Colon (tissue), 2 donors: ENCODE measurements at regions not wholly inside any gene's neighbourhood (a gene's known extent, or its start where the extent isn't known, plus 50 kb on each side); places are given as distances from the start of the nearest gene placed in this dataset.

Experiments
- FAIRE-seq: peaks from 2 replicates; lab custom pipeline; 2012; peaks lifted over from hg19 to GRCh38; lab: Jason Lieb, UNC
- donor health status: control.
- donor health status: control.

DNA sequence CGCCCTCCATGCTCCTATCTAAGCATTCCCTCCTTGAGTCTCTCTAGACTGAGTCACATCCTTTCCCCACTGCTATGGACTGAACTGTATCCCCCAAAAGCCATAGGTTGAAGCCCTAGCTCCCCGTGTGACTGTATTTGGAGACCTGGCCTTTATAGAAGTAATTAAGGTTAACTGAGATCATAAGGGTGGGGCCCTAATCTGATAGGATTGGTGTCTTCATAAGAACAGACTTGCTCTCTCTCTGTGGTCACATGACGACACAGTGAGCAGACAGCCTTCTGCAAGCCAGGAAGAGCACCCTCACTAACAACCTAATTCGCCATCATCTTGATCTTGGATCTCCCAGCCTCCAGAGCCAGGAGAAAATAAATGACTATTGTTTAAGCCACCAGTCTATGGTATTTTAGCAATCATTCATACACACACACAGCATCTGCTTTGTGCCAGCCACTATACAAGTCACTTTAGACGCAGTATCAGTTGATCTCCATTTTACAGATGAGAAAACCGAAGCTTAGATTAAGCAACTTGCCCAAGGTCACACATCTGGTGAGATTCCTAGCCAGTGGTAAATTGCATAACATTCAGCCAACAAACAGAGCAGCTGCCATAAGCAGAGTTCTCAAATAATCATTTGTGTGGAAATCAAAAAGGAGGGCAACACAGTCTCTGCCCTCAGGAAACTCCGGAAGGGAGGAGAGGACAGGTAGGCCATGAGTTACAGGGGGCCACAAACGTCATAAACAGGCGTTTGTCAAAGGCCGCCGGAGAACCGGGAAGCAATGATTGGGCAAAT is 66.3 kb upstream of the HES1 start:
- FAIRE-seq = no peak

GRCh38 chr3:194070220-194070633 is 65.7 kb upstream of the HES1 start:
- no peak for FAIRE-seq

- no peak for FAIRE-seq
Measured at GRCh38 chr3:194070634-194071409, 65.1 kb upstream of the HES1 start.

DNA sequence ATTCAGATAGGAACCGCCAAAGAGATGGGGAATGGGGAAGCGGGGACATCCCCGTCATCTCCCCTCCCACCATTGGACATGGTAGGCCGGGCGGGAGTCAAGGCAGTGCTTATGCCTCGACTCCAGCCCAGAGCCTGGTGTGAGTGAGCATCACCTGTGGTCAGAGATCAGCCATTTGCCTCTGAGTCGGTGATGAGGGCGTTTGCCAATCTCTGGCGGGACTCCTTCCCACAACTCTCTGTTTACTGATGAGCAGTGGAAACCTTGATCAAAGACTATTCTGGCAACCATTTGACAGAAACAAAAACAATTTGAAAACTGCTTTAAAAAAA is 63.9 kb upstream of the HES1 start:
- FAIRE-seq = no peak

DNA sequence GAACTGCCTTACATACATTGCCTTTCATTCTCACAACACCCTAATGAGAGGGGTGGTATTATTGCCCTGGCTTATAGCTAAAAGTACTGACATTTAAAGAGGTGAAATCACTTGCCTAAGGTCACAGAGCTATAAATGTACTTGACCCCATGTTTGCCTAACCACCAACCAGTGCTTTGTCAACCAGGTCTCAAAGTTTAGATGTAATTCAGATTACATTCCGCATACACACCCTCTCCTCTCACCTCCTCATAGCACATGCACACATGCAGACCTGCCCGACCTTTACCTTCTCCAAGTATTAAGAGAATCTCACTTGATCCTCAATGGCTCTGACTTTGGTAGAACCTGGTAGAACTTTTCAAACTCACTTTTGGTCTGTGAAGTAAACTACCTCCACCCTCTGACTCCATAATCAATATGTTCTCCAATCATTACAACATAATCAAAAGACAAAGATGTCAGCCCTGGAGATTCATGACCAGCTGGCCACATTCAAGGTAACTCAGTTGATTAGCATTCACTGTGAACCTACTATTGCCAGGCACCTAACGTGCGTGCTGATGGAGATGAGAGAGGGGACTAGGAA is 63.2 kb upstream of the HES1 start:
- FAIRE-seq = no peak

GRCh38 chr3:194073926-194074325 is 62.0 kb upstream of the HES1 start:
- no peak for FAIRE-seq

DNA sequence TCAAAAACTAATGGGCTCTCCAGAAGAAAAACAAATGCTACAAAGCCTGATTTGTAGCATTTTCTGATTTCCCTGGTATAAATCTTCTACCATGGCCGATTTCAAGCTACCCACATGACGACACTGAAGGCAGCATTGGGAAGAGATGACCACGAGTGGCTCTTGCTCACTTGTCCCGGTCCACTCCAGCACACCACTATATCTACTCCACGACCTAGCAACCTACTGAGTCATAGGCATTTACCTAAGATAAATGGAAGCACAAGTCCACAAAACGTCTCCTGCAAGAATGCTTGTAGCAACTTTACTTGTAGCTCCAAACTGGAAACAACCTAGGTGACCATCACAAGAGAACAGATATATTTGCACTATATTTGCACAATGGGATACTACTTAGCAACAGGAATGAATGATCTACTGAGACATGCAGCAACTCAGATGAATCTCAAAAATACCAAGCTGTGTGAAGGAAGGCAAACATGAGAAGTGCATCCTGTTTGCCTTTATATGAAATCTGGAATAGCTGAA is 60.8 kb upstream of the HES1 start:
- no peak for FAIRE-seq

DNA sequence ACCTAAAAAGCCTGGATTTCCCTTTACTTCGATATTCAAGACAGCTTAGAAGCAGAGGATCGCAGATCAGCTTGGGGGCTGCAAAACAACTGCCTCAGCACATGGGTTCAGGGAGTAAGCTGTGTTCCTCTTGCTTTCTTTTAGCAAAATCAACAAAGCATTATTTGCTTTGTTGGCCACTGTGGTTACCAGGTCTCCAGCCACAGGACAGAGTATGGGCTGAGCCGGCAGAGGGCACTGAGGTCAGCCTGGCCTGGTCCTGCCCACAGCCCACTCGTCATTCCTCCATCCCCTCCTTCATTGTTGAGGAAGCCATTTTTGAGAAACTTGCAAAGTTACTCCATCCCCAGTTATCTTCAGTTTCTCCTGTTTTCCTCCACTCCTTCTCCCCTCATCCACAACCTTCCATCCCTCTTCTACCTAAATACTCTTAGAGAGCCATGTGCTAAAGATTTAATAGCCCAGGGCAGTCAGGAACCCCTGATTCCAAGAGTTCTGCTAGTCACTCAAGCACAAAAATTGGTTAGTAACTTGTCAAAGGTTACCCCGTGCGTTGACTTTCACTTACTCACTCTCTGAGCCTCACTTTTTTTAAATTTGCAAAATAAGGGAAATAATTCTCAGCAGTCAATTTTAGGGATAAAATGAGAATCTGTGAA is 60.0 kb upstream of the HES1 start:
- FAIRE-seq = no peak

DNA sequence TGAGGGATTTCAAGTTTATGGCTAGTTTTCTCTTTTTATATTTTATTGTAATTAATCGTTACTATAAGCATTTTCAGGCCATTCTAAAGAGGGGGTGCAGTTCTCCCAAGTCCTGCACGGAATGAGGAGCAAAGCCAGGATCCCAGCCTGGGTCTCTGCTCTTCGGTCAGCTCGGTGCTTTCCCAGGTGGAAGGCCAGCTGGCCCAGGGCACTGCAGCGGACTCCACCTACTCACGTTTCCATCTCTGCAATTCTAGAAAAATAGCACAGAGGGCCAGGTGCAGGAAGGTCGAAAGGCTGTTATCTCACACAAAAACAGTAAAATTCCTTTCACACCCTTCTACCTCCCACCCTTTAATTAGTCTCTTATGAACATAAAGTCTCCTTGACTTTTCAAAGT is 59.5 kb upstream of the HES1 start:
- FAIRE-seq = no peak

DNA sequence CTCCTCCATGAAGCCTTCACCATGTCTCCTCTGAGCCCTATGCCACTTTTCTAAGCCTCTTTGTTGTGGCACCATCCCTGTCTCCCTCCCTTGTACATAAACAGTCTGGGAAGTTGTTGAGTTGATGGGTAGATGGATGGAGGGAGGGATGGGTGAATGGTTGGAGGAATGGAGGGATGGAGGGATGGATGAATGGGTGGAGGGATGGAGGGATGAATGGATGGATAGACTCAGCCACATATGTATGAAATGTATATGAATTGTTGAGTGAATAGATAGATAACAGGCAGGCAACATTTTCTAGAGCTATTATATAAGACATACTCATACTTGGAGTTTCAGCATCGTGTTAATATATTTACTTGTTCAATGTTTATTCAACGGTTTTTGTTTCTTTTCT is 58.3 kb upstream of the HES1 start:
- no peak for FAIRE-seq

- FAIRE-seq = no peak
Measured at GRCh38 chr3:194078045-194078821, 57.7 kb upstream of the HES1 start.

DNA sequence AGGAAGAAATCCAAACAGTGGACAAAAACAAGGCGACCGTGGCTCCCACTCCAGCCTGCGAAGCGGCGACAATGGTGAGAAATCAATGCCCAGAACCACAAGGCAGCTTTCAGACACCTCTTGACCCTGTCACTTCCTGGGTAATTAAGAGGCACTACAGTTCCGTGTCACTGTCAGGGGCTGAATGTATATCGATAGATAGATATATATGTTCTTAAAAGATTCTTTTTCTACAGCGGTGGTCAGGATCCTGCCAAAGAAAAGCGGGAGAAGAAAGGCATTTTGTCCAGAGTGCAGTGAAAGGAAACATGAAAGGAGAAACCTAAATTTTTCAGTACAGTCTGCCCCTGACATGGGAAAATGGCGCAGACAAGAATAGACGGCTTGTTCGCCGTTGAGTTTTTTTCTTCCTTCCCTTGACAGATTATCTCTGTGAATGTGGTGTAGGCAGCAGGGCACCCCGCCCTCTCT is 56.2 kb upstream of the HES1 start:
- FAIRE-seq = no peak

- FAIRE-seq = no peak
Measured at GRCh38 chr3:194080436-194080835, 55.5 kb upstream of the HES1 start.

DNA sequence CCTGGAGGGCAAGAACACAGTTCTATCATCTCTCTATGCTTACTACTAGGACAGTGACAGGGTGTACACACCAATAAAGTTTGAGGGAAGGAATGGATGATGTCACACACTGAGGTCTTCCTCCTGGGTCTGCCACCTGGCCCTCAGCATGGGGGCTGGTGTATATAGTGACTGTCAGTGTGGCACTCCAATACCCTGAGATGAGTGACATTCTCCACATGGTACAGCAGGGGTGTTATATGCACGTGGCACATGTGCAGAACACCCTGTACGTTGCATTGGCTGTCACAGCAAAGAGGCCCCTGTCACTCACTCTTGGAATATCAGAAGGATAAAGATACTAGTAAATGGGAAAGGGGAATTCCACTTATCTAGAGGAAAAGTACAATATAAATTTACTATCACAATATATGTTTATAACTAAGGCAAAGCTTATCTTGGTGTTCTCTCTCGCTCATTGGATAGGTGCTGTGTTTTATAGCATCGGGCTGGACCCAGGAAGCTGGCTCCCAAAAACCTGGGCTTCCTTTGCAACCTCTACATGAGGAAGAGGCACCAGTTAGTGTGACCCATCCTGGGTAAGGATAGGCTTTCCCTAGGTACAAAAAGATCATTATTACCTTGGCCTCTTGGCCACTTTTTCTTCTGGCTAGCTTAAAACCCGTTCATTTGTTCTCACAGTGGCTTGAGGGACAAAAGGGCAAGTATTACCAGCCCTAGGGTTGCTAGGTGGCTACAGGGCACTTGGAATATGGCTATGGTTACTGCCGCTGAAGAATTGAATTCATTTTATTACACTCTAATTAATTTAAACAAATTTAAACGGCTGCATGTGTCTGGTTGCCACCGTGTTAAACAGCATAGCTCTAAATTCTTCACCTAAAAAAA is 54.8 kb upstream of the HES1 start:
- no peak for FAIRE-seq

- no peak for FAIRE-seq
Measured at GRCh38 chr3:194081826-194082225, 54.1 kb upstream of the HES1 start.

GRCh38 chr3:194082743-194083636 is 53.0 kb upstream of the HES1 start:
- no peak for FAIRE-seq

GRCh38 chr3:194083637-194084224 is 52.2 kb upstream of the HES1 start:
- no peak for FAIRE-seq

DNA sequence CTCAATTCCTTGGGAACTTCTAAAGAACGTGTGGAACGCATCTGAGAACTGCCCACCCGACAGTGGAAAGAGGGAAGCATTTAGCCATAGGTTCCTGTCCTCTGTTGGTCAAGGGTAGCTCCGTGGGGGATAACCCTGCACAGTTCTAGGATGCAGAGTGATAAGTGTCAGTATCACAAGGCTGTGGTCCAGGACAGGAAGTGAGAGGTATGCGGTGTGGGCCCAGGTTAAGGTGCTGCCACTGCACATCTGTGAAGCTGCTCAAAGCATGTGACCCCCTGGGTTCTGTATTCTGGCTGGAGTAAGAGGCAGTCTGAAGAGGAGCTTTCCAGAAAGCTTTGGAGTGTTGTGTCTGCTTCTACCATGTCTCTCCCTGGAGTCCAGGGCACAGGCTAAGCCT is 51.7 kb upstream of the HES1 start:
- no peak for FAIRE-seq
